ENCODE measurements at regions not wholly inside any gene's neighbourhood (a gene's known extent, or its start where the extent isn't known, plus 50 kb on each side); places are given as distances from the start of the nearest gene placed in this dataset.

DNA sequence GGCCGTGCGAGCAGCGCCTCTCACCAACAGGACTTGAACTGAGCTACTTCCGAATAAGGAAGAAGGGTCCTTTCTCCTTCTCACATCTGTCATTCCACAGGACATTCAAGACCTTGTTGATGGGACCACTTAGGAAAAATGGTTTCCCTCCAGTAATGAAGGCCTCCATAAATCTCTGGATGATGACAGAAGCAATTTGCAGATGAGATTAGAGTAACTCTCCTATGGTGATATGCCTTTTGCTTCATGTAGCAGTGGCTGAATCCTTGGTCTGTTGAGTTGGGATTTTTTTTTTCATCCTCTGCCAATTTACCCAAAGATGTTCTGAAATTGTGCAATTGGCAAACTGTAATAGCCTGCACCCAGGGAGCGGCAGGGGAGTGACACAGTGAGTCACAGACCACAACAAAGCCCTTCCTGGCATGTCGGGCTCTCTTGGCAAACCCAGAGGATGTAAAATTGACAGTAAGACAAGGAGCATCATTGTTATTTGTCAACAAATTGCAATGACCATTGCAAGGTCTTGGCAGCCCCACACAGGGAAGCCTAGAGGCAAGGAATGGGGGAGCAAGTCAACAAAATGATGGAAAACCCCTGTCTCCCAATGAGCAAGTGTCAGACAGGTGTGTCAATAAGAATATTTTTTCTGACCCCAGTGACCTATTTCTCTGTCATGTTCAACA lies 275.9 kb downstream of the ACTL7B start:
- TF ChIP-seq, protein P1, sequence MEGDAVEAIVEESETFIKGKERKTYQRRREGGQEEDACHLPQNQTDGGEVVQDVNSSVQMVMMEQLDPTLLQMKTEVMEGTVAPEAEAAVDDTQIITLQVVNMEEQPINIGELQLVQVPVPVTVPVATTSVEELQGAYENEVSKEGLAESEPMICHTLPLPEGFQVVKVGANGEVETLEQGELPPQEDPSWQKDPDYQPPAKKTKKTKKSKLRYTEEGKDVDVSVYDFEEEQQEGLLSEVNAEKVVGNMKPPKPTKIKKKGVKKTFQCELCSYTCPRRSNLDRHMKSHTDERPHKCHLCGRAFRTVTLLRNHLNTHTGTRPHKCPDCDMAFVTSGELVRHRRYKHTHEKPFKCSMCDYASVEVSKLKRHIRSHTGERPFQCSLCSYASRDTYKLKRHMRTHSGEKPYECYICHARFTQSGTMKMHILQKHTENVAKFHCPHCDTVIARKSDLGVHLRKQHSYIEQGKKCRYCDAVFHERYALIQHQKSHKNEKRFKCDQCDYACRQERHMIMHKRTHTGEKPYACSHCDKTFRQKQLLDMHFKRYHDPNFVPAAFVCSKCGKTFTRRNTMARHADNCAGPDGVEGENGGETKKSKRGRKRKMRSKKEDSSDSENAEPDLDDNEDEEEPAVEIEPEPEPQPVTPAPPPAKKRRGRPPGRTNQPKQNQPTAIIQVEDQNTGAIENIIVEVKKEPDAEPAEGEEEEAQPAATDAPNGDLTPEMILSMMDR (IDR thresholded peaks at IDR 0.05; ENCODE audit: low read depth, low read length, poor library complexity, severe bottlenecking), result no peak
- TF ChIP-seq EZH2phosphoT487 (IDR thresholded peaks at IDR 0.05; ENCODE audit: borderline replicate concordance, low read length), result no peak
